Right hindlimb (tissue), 1 donor: ENCODE measurements at regions not wholly inside any gene's neighbourhood (a gene's known extent, or its start where the extent isn't known, plus 50 kb on each side); places are given as distances from the start of the nearest gene placed in this dataset.
"Not testable (repeated sequence)": the region's sequence is repeated elsewhere in the genome, so short reads cannot be mapped to it uniquely, and the experiment has no call there.

Experiments
- DNase-seq: peaks from one replicate; pipeline ENCODE4 v3.0.0-alpha.2; 2018

GRCh38 chr7:138328215-138328614 lies 131.8 kb upstream of the TRIM24 start:
- DNase-seq = no peak

DNA sequence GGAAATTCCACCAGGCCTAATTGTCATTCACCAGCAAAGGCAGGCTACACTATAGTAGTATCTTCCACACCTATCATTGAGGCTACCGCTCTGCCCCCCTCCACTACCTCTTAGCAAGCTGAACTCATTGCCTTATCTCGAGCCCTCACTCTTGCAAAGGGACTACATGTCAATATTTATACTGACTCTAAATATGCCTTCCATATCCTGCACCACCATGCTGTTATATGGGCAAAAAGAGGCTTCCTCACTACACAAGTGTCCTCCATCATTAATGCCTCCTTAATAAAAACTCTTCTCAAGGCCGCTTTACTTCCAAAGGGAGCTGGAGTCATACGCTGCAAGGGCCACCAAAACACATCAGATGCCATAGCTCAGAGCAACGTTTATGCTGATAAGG lies 127.2 kb upstream of the TRIM24 start:
- not testable (repeated sequence) for DNase-seq

GRCh38 chr7:138338361-138338760 lies 121.7 kb upstream of the TRIM24 start:
- DNase-seq = peak; percentile 74

GRCh38 chr7:138339229-138339628 lies 120.8 kb upstream of the TRIM24 start:
- not testable (repeated sequence) for DNase-seq

DNA sequence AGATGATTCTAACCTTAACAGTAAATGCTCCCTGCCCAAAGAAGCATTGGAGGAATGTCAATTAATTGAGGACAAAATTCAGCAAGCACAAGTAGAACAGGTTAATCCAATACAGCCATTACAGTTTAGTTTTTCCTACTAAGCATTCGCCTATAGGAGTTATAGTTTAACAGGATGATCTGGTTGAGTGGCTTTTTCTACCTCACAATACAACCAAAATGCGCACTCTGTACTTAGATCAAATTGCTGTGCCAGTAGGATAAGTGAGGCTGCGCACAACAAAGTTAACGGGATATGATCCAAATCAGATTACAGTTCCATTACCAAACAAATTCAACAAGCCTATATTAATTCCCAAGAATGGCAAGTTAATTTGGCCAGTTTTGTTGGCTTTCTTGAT lies 117.1 kb upstream of the TRIM24 start:
- DNase-seq = no peak

DNA sequence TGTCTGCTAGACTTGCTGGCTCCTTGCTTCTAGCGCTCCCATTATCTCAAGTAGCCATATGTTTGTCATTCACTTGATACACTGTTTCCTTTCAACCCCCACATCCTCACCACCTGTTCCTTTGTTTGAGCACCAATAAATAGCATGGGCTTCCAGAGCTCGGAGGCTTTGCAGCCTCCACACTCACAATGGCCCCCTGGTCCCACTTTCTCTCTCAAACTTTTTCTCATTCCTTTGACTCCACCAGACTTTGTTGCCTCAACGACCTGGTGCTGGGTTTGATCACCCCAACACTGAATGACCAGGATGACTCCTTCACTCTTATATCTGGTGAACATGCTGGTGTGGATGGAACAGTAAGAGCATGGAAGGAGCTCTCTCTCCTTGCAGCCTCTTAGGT lies 114.5 kb upstream of the TRIM24 start:
- no peak for DNase-seq

DNA sequence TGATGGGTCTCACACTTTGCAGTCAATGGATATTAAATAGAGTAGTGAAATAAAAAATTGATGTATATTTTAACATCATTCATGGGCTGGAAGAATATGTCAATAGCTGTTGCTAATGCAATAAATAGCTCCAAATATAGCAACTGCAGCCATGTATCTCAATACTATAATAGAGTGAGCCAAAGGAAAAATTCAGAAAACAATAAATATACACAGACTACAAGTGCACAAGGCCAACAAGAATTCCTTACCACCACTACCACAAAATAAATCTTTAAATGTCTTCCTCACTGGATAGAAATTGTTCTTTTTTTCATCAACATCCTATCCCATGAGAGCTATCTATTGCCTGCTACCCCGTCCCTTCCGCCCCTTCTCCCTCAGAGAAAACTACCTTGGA lies 113.1 kb upstream of the TRIM24 start:
- DNase-seq = no peak

GRCh38 chr7:138349841-138350700 lies 110.0 kb upstream of the TRIM24 start:
- no peak for DNase-seq

DNA sequence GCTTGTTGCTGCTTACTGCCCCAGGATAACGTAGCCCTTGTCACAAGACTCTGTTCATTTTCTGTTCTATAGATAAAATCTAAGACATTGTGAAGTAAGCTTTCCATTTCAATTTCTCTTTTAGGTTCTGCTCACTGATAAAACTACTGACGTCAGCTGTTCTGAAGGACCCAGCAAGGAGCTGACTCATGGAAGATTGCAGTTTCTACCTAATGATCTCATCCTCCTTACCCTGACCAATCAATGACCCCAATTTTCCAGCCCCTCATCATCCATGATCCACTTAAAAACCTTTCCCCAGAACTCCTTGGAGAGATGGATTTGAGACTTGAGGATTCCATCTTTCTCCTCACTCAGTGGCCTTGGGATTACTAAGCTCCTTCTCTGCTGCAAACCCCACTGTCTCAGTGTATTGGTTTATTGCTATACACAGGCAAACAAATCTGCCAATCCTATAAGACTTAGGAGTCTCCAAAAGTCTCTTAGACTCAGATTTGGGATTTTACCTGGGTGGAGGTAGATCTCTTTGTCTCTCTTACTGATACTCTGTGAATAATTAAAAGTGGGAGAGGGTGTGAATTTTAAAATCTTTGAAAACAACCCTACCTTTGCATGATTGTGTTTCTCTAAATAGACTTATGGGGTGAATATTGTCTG lies 109.2 kb upstream of the TRIM24 start:
- DNase-seq = no peak

- DNase-seq = no peak
These were observed 107.2 kb upstream of the TRIM24 start for GRCh38 chr7:138352570-138353461.

GRCh38 chr7:138354066-138354465 lies 106.0 kb upstream of the TRIM24 start:
- DNase-seq = no peak

DNA sequence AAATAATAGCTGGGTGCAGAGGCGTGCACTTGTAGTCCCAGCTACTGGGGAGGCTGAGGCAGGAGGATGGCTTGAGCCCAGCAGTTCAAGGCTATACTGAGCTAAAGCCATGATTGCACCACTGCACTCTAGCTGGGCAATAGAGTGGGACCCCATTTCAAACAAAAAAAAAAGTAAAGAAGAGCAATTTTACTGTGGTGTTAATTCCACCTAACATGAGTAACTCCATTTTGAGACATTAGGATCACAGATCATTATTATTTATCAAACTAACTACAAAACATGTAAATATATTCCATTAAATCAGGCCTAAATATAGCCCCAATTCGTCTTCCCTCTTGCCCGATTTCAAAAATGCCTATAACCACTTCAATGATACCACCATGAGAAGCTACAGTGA lies 104.8 kb upstream of the TRIM24 start:
- no peak for DNase-seq

DNA sequence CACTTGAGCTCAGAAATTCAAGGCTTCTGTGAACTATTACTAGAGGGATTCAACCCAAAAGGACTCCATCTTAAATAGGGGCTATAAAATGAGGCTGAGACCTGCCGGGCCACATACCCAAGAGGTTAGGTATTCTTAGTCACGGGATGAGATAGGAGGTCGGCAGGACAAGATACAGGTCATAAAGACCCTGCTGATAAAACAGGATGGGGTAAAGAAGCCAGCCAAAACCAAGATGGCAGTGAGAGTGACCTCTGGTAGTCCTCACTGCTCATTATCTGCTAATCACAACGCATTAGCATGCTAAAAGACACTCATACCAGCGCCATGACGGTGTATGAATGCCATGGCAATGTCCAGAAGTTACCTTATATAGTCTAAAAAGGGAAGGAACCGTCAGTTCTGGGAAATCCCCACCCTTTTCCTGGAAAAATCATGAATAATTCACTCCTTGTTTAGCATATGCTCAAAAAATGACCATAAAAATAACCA lies 101.2 kb upstream of the TRIM24 start:
- no peak for DNase-seq

- DNase-seq = no peak
These were observed 100.0 kb upstream of the TRIM24 start for GRCh38 chr7:138359870-138360559.

- no peak for DNase-seq
These were observed 96.3 kb upstream of the TRIM24 start for GRCh38 chr7:138363721-138364120.

DNA sequence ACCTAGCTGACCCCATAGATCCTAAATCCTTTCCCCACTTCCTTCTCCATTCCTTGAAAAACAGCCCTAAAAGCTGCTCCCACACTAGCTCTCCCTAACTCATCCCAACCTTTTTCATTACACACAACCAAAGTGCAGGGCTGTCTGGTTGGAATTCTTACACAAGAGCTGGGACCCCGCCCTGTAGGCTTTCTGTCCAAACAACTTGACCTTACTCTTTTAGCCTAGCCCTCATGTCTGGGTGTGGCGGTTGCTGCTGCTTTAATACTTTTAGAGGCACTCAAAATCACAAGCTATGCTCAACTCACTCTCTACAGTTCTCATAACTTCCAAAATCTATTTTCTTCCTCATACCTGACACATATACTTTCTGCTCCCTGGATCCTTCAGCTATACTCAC lies 93.9 kb upstream of the TRIM24 start:
- not testable (repeated sequence) for DNase-seq

GRCh38 chr7:138366676-138367075 lies 93.4 kb upstream of the TRIM24 start:
- DNase-seq = not testable (repeated sequence)

DNA sequence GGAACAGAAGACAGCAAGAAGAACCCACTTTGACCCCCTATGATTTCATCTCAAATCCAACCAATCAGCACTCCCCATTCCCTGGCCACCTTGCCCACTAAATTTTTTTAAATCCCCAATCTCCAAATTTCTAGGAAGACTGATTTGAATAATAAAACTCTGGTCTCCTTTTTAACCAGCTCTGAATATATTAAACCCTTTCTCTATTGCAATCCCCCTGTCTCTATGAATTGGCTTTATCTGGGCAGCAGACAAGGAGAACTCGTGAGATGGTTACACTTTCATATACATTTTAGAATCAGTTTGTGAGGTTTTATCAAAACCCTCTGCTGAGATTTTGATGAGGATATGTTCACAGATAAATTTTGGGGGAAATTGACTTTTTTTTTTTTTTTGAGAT lies 90.3 kb upstream of the TRIM24 start:
- DNase-seq = no peak

GRCh38 chr7:138370956-138371355 lies 89.1 kb upstream of the TRIM24 start:
- DNase-seq = no peak

GRCh38 chr7:138374119-138374693 lies 85.9 kb upstream of the TRIM24 start:
- no peak for DNase-seq

GRCh38 chr7:138377306-138377705 lies 82.8 kb upstream of the TRIM24 start:
- no peak for DNase-seq
